GM23248 (cell line): ENCODE measurements at regions not wholly inside any gene's neighbourhood (a gene's known extent, or its start where the extent isn't known, plus 50 kb on each side); places are given as distances from the start of the nearest gene placed in this dataset.
"Not testable (repeated sequence)": the region's sequence is repeated elsewhere in the genome, so short reads cannot be mapped to it uniquely, and the experiment has no call there.

Experiments
- DNase-seq: peaks from one replicate; pipeline ENCODE4 v3.0.0-alpha.2; 2015
- H2AFZ ChIP-seq: fragments of 200-600 bp; sonication (generic); 2 replicates; pipeline ENCODE4 v1.6.1; 2016; ENCODE audit warnings: antibody characterized with exemption
- H3F3A ChIP-seq: fragments of 200-600 bp; sonication (generic); 2 replicates; pipeline ENCODE4 v1.6.1; 2016; ENCODE audit warnings: mild to moderate bottlenecking, antibody characterized with exemption, mixed run types; ENCODE audit not compliant: insufficient read depth
- H3K27ac ChIP-seq: fragments of 200-600 bp; sonication (generic); 2 replicates; pipeline ENCODE4 v1.5.1; 2016; ENCODE audit warnings: mild to moderate bottlenecking
- H3K27me3 ChIP-seq: fragments of 200-600 bp; sonication (generic); replicated peaks from 2 replicates; pipeline ENCODE4 v1.6.1; 2016; ENCODE audit warnings: mild to moderate bottlenecking; ENCODE audit not compliant: insufficient read depth
- H3K36me3 ChIP-seq: fragments of 200-600 bp; sonication (generic); 2 replicates; pipeline ENCODE4 v1.6.1; 2016; ENCODE audit warnings: low read depth, mild to moderate bottlenecking
- H3K4me1 ChIP-seq: fragments of 200-600 bp; sonication (generic); 2 replicates; pipeline ENCODE4 v1.6.1; 2016; ENCODE audit warnings: mild to moderate bottlenecking; ENCODE audit not compliant: insufficient read depth
- H3K4me2 ChIP-seq: fragments of 200-600 bp; sonication (generic); one replicate; pipeline ENCODE4 v1.6.1; 2016; ENCODE audit warnings: mild to moderate bottlenecking; ENCODE audit not compliant: unreplicated experiment
- H3K4me3 ChIP-seq: fragments of 200-600 bp; sonication (generic); 2 replicates; pipeline ENCODE4 v1.5.1; 2016; ENCODE audit warnings: mild to moderate bottlenecking
- H3K79me2 ChIP-seq: fragments of 200-600 bp; sonication (generic); 2 replicates; pipeline ENCODE4 v1.6.1; 2016; ENCODE audit warnings: mild to moderate bottlenecking; ENCODE audit not compliant: insufficient read depth
- H3K9ac ChIP-seq: fragments of 200-600 bp; sonication (generic); 2 replicates; pipeline ENCODE4 v1.6.1; 2016; ENCODE audit warnings: mild to moderate bottlenecking
- H3K9me2 ChIP-seq: fragments of 200-600 bp; sonication (generic); 2 replicates; pipeline ENCODE4 v1.6.1; 2016; ENCODE audit warnings: mixed run types, mild to moderate bottlenecking, moderate library complexity; ENCODE audit not compliant: insufficient read depth
- H3K9me3 ChIP-seq: fragments of 200-600 bp; sonication (generic); one replicate; pipeline ENCODE4 v1.6.1; 2017; ENCODE audit warnings: low read depth
- H4K20me1 ChIP-seq: fragments of 200-600 bp; sonication (generic); 2 replicates; pipeline ENCODE4 v1.6.0; 2016; ENCODE audit not compliant: insufficient read depth
- EZH2 ChIP-seq: fragments of 200-600 bp; sonication (generic); IDR thresholded peaks from 2 replicates; pipeline ENCODE4 v1.6.1; 2018; ENCODE audit warnings: antibody characterized with exemption, mild to moderate bottlenecking; ENCODE audit not compliant: insufficient read depth, poor library complexity, severe bottlenecking
- EZH2phosphoT487 ChIP-seq: fragments of 200-600 bp; sonication (generic); IDR thresholded peaks from 2 replicates; pipeline ENCODE4 v1.6.1; 2018; ENCODE audit warnings: antibody characterized with exemption, moderate library complexity, mild to moderate bottlenecking, low read depth; ENCODE audit not compliant: insufficient read depth
- WGBS, 2 experiments: methylation state at CpG; one replicate each; pipeline ENCODE4 v1.1.6; 2015 to 2017; ENCODE audit warnings: low lambda C conversion rate in 2 of 2, low coverage in 1 of 2; ENCODE audit errors: missing lambda C conversion rate in 2 of 2; 5-methylcytosine and 5-hydroxymethylcytosine counted together
- in situ Hi-C: fragments of 300-500 bp; cut with MboI; formaldehyde crosslinking; loops from 2 replicates; pipeline ENCODE4 v1.15.0; 2020

- no peaks in the 10 kb centered on the region for H3F3A ChIP-seq
- no peak overlapping the region for H2AFZ ChIP-seq
- no peaks in the 10 kb centered on the region for H3K79me2 ChIP-seq
- TF ChIP-seq EZH2, result no peak
- no peak for TF ChIP-seq EZH2phosphoT487
- H4K20me1 ChIP-seq, result no peaks in the 10 kb centered on the region
- WGBS, 2 experiments, result 48 to 53% methylated on average over 7 of the region's 7 CpGs
- no peak overlapping the region for H3K4me2 ChIP-seq
- no peaks in the 10 kb centered on the region for H3K9me3 ChIP-seq
- H3K36me3 ChIP-seq, result no peaks in the 10 kb centered on the region
- in situ Hi-C loops, result no loop called here
- no peak overlapping the region for H3K27ac ChIP-seq
- no peaks in the 10 kb centered on the region for H3K9me2 ChIP-seq
- H3K9ac ChIP-seq, result no peak overlapping the region
- H3K27me3 ChIP-seq, result no peaks in the 10 kb centered on the region
- no peak for DNase-seq
- no peak overlapping the region for H3K4me3 ChIP-seq
- H3K4me1 ChIP-seq, result no peaks in the 10 kb centered on the region
Observed at GRCh38 chr17:62219221-62219899, 154.3 kb upstream of the MED13 start.

DNA sequence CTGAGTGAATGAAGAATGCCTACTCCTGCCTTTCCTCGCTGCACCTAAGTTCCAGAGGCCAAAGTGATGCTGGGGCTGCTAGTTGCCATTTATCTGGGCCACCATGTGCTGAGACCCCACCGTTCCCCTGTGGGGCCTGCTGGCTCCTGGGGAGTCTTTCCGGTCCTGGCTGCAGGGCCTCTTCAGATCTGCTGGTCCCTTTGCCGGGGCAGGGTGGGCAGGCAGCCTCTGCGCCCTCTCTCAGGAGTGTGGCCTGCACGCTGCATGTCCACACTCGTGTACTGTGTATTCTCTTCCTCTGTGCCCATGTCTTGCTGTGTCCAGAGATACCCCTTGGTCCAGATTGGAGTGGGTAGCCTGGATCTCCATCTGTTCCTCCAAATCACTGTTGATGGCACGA lies 151.8 kb upstream of the MED13 start:
- 0 out of 2 replicates have a peak, but pooled peaks cover 2% of the 10 kb centered on the region for H3K27me3 ChIP-seq
- TF ChIP-seq EZH2phosphoT487 (no peak), EZH2 (no peak)
- in situ Hi-C loops, result no loop called here

DNA sequence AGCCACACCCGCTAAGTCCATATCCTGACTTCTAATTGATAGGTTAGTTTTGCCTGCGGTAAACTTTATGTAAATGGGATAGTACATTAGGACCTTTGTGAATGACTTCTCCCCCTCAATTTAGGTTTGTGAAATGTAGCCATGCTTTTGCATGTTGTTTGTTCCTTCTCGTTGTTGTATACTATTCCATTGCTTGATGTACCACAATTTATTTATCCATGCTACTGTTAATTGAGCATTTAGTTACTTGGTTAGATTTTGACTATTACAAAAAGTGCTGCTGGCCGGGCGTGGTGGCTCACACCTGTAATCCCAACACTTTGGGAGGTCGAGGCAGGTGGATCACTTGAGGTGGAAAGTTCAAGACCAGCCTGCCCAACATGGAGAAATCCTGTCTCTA lies 150.8 kb upstream of the MED13 start:
- 46 to 52% methylated on average over 6 of the region's 6 CpGs for WGBS, 2 experiments
- H3K27ac ChIP-seq, H4K20me1 ChIP-seq, H3K4me2 ChIP-seq, H3K79me2 ChIP-seq, H3K9ac ChIP-seq, DNase-seq, H3F3A ChIP-seq, H3K9me3 ChIP-seq, H3K4me3 ChIP-seq, H2AFZ ChIP-seq, H3K4me1 ChIP-seq, in situ Hi-C loops, H3K36me3 ChIP-seq, H3K27me3 ChIP-seq, H3K9me2 ChIP-seq: not testable (repeated sequence)

More for the DNA sequence above, 151.8 kb upstream of the MED13 start:
- DNase-seq, result no peak
- H3K9ac ChIP-seq, result no peak overlapping the region
- no peak overlapping the region for H3K27ac ChIP-seq
- no peaks in the 10 kb centered on the region for H3K79me2 ChIP-seq
- 55 to 58% methylated on average over 8 of the region's 8 CpGs for WGBS, 2 experiments
- no peak overlapping the region for H3K4me3 ChIP-seq
- H4K20me1 ChIP-seq, result no peaks in the 10 kb centered on the region
- no peaks in the 10 kb centered on the region for H3K9me3 ChIP-seq
- no peaks in the 10 kb centered on the region for H3K4me1 ChIP-seq
- no peaks in the 10 kb centered on the region for H3K36me3 ChIP-seq
- no peak overlapping the region for H3K4me2 ChIP-seq
- H3K9me2 ChIP-seq, result no peaks in the 10 kb centered on the region
- H3F3A ChIP-seq, result no peaks in the 10 kb centered on the region
- no peak overlapping the region for H2AFZ ChIP-seq

- 14 to 33% methylated on average over 4 of the region's 4 CpGs for WGBS, 2 experiments
- H3K27me3 ChIP-seq, result no peaks in the 10 kb centered on the region
- in situ Hi-C loops, result no loop called here
Observed at GRCh38 chr17:62206550-62206949, 141.5 kb upstream of the MED13 start.

DNA sequence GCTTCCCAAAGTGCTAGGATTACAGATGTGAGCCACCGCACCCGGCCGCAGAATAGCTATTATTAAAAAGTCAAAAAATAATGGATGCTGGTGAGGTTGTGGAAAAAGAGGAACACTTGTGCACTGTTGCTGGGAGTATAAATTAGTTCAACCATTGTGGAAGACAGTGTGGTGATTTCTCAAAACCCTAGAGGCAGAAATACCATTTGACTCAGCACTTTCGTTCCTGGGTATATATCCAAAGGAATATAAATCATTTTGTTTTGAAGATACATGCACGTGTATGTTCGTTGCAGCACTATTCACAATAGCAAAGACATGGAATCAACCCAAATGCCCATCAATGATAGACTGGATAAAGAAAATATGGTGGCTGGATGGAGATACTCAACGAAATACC lies 132.1 kb upstream of the MED13 start:
- WGBS, 2 experiments, result 41 to 44% methylated on average over 7 of the region's 7 CpGs

More at GRCh38 chr17:62206550-62206949, 141.5 kb upstream of the MED13 start:
- no peaks in the 10 kb centered on the region for H3F3A ChIP-seq
- no peak overlapping the region for H3K4me2 ChIP-seq
- no peak overlapping the region for H3K27ac ChIP-seq
- H3K36me3 ChIP-seq, result no peaks in the 10 kb centered on the region
- H2AFZ ChIP-seq, result no peak overlapping the region
- no peaks in the 10 kb centered on the region for H4K20me1 ChIP-seq
- no peak overlapping the region for H3K4me3 ChIP-seq
- no peak for TF ChIP-seq EZH2
- TF ChIP-seq EZH2phosphoT487, result no peak
- H3K4me1 ChIP-seq, result no peaks in the 10 kb centered on the region
- no peak overlapping the region for H3K9ac ChIP-seq
- H3K9me3 ChIP-seq, result no peaks in the 10 kb centered on the region
- H3K9me2 ChIP-seq, result no peaks in the 10 kb centered on the region
- no peak for DNase-seq
- H3K79me2 ChIP-seq, result no peaks in the 10 kb centered on the region

GRCh38 chr17:62196587-62196986 lies 131.5 kb upstream of the MED13 start:
- H3F3A ChIP-seq, H3K36me3 ChIP-seq, H3K4me1 ChIP-seq, DNase-seq, H2AFZ ChIP-seq, H3K9me3 ChIP-seq, H3K79me2 ChIP-seq, H3K9ac ChIP-seq, in situ Hi-C loops, H3K27me3 ChIP-seq, H3K9me2 ChIP-seq, H3K4me2 ChIP-seq, H3K27ac ChIP-seq, H3K4me3 ChIP-seq, H4K20me1 ChIP-seq: not testable (repeated sequence)
- WGBS, 2 experiments, result 51 to 60% methylated on average over 3 of the region's 3 CpGs

More for the DNA sequence above, 132.1 kb upstream of the MED13 start:
- H3K4me2 ChIP-seq, H3K9ac ChIP-seq, H3K4me3 ChIP-seq, H3K4me1 ChIP-seq, H3K9me3 ChIP-seq, H3F3A ChIP-seq, H4K20me1 ChIP-seq, DNase-seq, H3K9me2 ChIP-seq, H2AFZ ChIP-seq, H3K27ac ChIP-seq, H3K79me2 ChIP-seq, H3K27me3 ChIP-seq, H3K36me3 ChIP-seq, in situ Hi-C loops: not testable (repeated sequence)
